Left kidney (tissue), 1 donor: ENCODE measurements at regions not wholly inside any gene's neighbourhood (a gene's known extent, or its start where the extent isn't known, plus 50 kb on each side); places are given as distances from the start of the nearest gene placed in this dataset.

ENCODE experiments used
- DNase-seq: peaks from one replicate; pipeline ENCODE4 v3.0.0-alpha.2; 2013

- DNase-seq = no peak
Observed at GRCh38 chr6:65964261-65964660, 257.2 kb upstream of the EYS start.

GRCh38 chr6:65955034-65955433 is 248.0 kb upstream of the EYS start:
- no peak for DNase-seq

GRCh38 chr6:65948062-65948461 is 241.0 kb upstream of the EYS start:
- DNase-seq = no peak

GRCh38 chr6:65943548-65943947 is 236.5 kb upstream of the EYS start:
- no peak for DNase-seq

- DNase-seq = no peak
Observed at GRCh38 chr6:65943051-65943450, 236.0 kb upstream of the EYS start.

- DNase-seq = no peak
Observed at GRCh38 chr6:65938000-65938399, 231.0 kb upstream of the EYS start.

GRCh38 chr6:65935412-65935811 is 228.4 kb upstream of the EYS start:
- no peak for DNase-seq

GRCh38 chr6:65933390-65933789 is 226.4 kb upstream of the EYS start:
- DNase-seq = no peak

GRCh38 chr6:65927141-65927540 is 220.1 kb upstream of the EYS start:
- DNase-seq = no peak

GRCh38 chr6:65924411-65924810 is 217.4 kb upstream of the EYS start:
- no peak for DNase-seq

GRCh38 chr6:65922049-65922448 is 215.0 kb upstream of the EYS start:
- DNase-seq = no peak

- DNase-seq = no peak
Observed at GRCh38 chr6:65908065-65908464, 201.0 kb upstream of the EYS start.

GRCh38 chr6:65903992-65904391 is 197.0 kb upstream of the EYS start:
- no peak for DNase-seq

GRCh38 chr6:65900928-65901327 is 193.9 kb upstream of the EYS start:
- no peak for DNase-seq

GRCh38 chr6:65896140-65896539 is 189.1 kb upstream of the EYS start:
- DNase-seq = no peak

- no peak for DNase-seq
Observed at GRCh38 chr6:65876668-65877067, 169.6 kb upstream of the EYS start.

- no peak for DNase-seq
Observed at GRCh38 chr6:65852369-65852852, 145.4 kb upstream of the EYS start.

- DNase-seq = no peak
Observed at GRCh38 chr6:65830151-65830550, 123.1 kb upstream of the EYS start.

GRCh38 chr6:65819152-65819551 is 112.1 kb upstream of the EYS start:
- DNase-seq = no peak

- DNase-seq = no peak
Observed at GRCh38 chr6:65818576-65818975, 111.5 kb upstream of the EYS start.

GRCh38 chr6:65816991-65817390 is 110.0 kb upstream of the EYS start:
- no peak for DNase-seq

GRCh38 chr6:65814071-65814470 is 107.0 kb upstream of the EYS start:
- DNase-seq = no peak

GRCh38 chr6:65803186-65803585 is 96.2 kb upstream of the EYS start:
- DNase-seq = no peak

- no peak for DNase-seq
Observed at GRCh38 chr6:65799389-65799788, 92.4 kb upstream of the EYS start.
